HepG2 (cell line): ENCODE measurements at regions not wholly inside any gene's neighbourhood (a gene's known extent, or its start where the extent isn't known, plus 50 kb on each side); places are given as distances from the start of the nearest gene placed in this dataset.
A peak's percentile ranks its signal among the peaks of the same experiment; 100 is the strongest.

Source experiments
- ATAC-seq: fragments of 200-7000 bp; cut with Tn5 transposase; 3 replicates; pipeline ENCODE4 v1.9.1; 2020; ENCODE audit warnings: mild to moderate bottlenecking, moderate library complexity
- BruUV-seq: library from RNA; stranded (reverse); fragments of 400-500 nt; replicated peaks from 2 replicates; lab custom pipeline; 2021; lab: Mats Ljungman, UMichigan
- CTCF ChIA-PET: fragments of 300-600 bp; formaldehyde crosslinking; extraction: SDS; loops from one replicate; lab custom pipeline; 2021; ENCODE audit warnings: low total read pairs, inconsistent platforms, low intra/inter-chr PET ratio; lab: Yijun Ruan, JAX
- POLR2A ChIA-PET: fragments of 350-600 bp; sonication (Branson Sonifier 250); formaldehyde crosslinking; loops from one replicate; lab custom pipeline; 2020; ENCODE audit warnings: antibody characterized with exemption, inconsistent platforms; lab: Yijun Ruan, JAX
- DNase-seq: peaks from one replicate; pipeline ENCODE4 v3.0.0-alpha.2; 2015; ENCODE audit warnings: low spot score
- FAIRE-seq: peaks from 3 replicates; lab custom pipeline; 2011; peaks lifted over from hg19 to GRCh38; lab: Jason Lieb, UNC
- H2AFZ ChIP-seq: one replicate; pipeline ENCODE4 v1.6.1; 2011; ENCODE audit warnings: low read length, inconsistent platforms
- H3K27ac ChIP-seq: fragments of 300-600 bp; 3 replicates; pipeline ENCODE4 v1.8.0; 2011; ENCODE audit warnings: mixed run types, mild to moderate bottlenecking, mixed read lengths, low read length, inconsistent platforms; ENCODE audit not compliant: insufficient read depth; ENCODE audit errors: extremely low read length
- H3K27me3 ChIP-seq, 2 experiments: fragments of 200-600 bp in 1 of 2; 2 replicates in 1 of 2; 3 replicates in 1 of 2; pipeline versions ENCODE4 v1.6.0 to v1.8.0; 2011; ENCODE audit warnings: low read length in 2 of 2, mild to moderate bottlenecking in 2 of 2, moderate library complexity in 2 of 2, inconsistent platforms in 1 of 2; ENCODE audit not compliant: insufficient read depth in 2 of 2, control insufficient read depth in 1 of 2
- H3K36me3 ChIP-seq, 2 experiments: fragments of 200-600 bp in 1 of 2; replicated peaks in 1 of 2; 2 replicates in 1 of 2; 3 replicates in 1 of 2; pipeline versions ENCODE4 v1.5.1 to v1.8.0; 2011; ENCODE audit warnings: low read length in 2 of 2, inconsistent platforms in 1 of 2; ENCODE audit not compliant: insufficient read depth in 2 of 2, control insufficient read depth in 1 of 2
- H3K4me1 ChIP-seq: 2 replicates; pipeline ENCODE4 v1.5.1; 2012; ENCODE audit warnings: low read length, inconsistent platforms; ENCODE audit not compliant: insufficient read depth
- H3K4me2 ChIP-seq: 2 replicates; pipeline ENCODE4 v1.6.0; 2011; ENCODE audit warnings: low read depth, low read length, inconsistent platforms
- H3K4me3 ChIP-seq, 3 experiments: fragments of 200-600 bp in 1 of 3; sonication (generic), shearing (Covaris generic) in 1 of 3; replicated peaks in 1 of 3; 2 replicates each; pipeline ENCODE4 v1.5.1; 2011 to 2016; ENCODE audit warnings: low read length in 3 of 3, inconsistent platforms in 2 of 3, low read depth in 2 of 3, mild to moderate bottlenecking in 2 of 3, control low read depth in 1 of 3, mixed read lengths in 1 of 3; ENCODE audit not compliant: insufficient read depth in 1 of 3
- H3K79me2 ChIP-seq: one replicate; pipeline ENCODE4 v1.6.1; 2011; ENCODE audit warnings: low read length, inconsistent platforms; ENCODE audit not compliant: insufficient read depth
- H3K9ac ChIP-seq: 2 replicates; pipeline ENCODE4 v1.6.0; 2011; ENCODE audit warnings: mild to moderate bottlenecking, low read depth, low read length, inconsistent platforms; ENCODE audit not compliant: insufficient read depth
- H3K9me3 ChIP-seq: 2 replicates; pipeline ENCODE4 v1.5.1; 2012; ENCODE audit warnings: mild to moderate bottlenecking, low read length
- H4K20me1 ChIP-seq: 2 replicates; pipeline ENCODE4 v1.6.0; 2011; ENCODE audit warnings: inconsistent platforms, mild to moderate bottlenecking, low read length, moderate library complexity; ENCODE audit not compliant: insufficient read depth
- GTF2F1 ChIP-seq: fragments of 150-350 bp; IDR thresholded peaks from 2 replicates; pipeline ENCODE4 v1.6.1; 2014; ENCODE audit warnings: low read length
- HNF4G ChIP-seq, 2 experiments: sonication (generic) in 1 of 2; formaldehyde crosslinking in 1 of 2; IDR thresholded peaks; 2 replicates each; pipeline versions ENCODE4 v1.4.0 to v1.6.1; 2011 to 2020; ENCODE audit warnings: borderline replicate concordance in 2 of 2, low read depth in 2 of 2, mild to moderate bottlenecking in 2 of 2, low read length in 1 of 2, missing genetic modification reagents in 1 of 2, moderate library complexity in 1 of 2
- IKZF1 ChIP-seq: fragments of 450-650 bp; IDR thresholded peaks from 2 replicates; pipeline ENCODE4 v1.7.1; 2016
- SMAD9 ChIP-seq: sonication (generic); formaldehyde crosslinking; IDR thresholded peaks from 2 replicates; pipeline ENCODE4 v1.5.1; 2020; ENCODE audit warnings: mild to moderate bottlenecking, missing genetic modification reagents
- ZEB1 ChIP-seq: IDR thresholded peaks from 2 replicates; pipeline ENCODE4 v1.6.1; 2012; ENCODE audit warnings: mild to moderate bottlenecking, low read depth, inconsistent platforms; ENCODE audit not compliant: insufficient replicate concordance
- ZNF282 ChIP-seq: fragments of 450-650 bp; IDR thresholded peaks from 2 replicates; pipeline ENCODE4 v1.6.1; 2018; ENCODE audit not compliant: partially characterized antibody
- ZNF713 ChIP-seq: sonication (generic); formaldehyde crosslinking; IDR thresholded peaks from 2 replicates; pipeline ENCODE4 v1.4.0; 2020; ENCODE audit warnings: mild to moderate bottlenecking, missing genetic modification reagents
- WGBS: methylation state at CpG from one replicate; pipeline ENCODE4 v1.1.6; 2017; ENCODE audit warnings: low lambda C conversion rate; 5-methylcytosine and 5-hydroxymethylcytosine counted together
- in situ Hi-C: cut with HindIII; loops from 2 replicates; pipeline ENCODE4 v1.10.0; 2017; ENCODE audit warnings: low pct_unique_long_range_greater_than_20kb; ENCODE audit not compliant: extremely low pct_ligation_motif_present
- intact Hi-C: fragments of 100-400 bp; cut with micrococcal nuclease; formaldehyde crosslinking; loops from one replicate; pipeline ENCODE4 v1.10.0; 2022; ENCODE audit not compliant: unreplicated experiment
- TF ChIP-seq, protein P1 (sequence below): IDR thresholded peaks from 2 replicates; pipeline ENCODE4 v1.6.1; 2016; ENCODE audit warnings: mild to moderate bottlenecking
- TF ChIP-seq, protein P2 (sequence below): sonication (generic); formaldehyde crosslinking; IDR thresholded peaks from 2 replicates; pipeline ENCODE4 v1.4.0; 2020; ENCODE audit warnings: missing genetic modification reagents, borderline replicate concordance
- TF ChIP-seq, protein P3 (sequence below): IDR thresholded peaks from 2 replicates; pipeline ENCODE4 v1.4.0; 2020; ENCODE audit warnings: mild to moderate bottlenecking, missing genetic modification reagents
- TF ChIP-seq, protein P4 (sequence below): sonication (generic); formaldehyde crosslinking; IDR thresholded peaks from 2 replicates; pipeline ENCODE4 v1.4.0; 2020; ENCODE audit warnings: missing genetic modification reagents

DNA sequence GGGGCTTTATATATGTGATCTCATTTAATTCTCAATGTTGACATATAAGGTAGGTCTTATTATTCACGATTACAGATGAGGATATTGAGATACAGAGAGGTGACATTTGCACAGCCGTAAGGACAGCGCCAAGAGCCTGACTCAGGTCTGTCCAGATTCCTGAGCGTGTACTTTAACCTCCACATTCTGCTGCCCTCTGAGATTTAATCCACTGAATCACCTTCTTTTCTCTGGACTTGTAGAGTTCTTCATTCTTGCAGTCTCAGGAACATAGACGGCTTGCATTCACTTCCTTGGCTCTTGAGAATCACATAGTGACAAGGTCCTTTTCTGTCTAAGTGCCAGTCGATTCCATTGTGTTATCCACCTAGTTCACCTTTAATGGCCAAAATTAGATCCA is 141.0 kb upstream of the ARHGAP5 start:
- Histone ChIP-seq H3K36me3 (no peaks in the 10 kb centered on the region), H3K4me2 (no peak overlapping the region), H3K79me2 (no peaks in the 10 kb centered on the region), H3K27ac (no peak overlapping the region), H3K9ac (no peak overlapping the region), H3K4me3 (no peak overlapping the region), H3K9me3 (no peaks in the 10 kb centered on the region), H4K20me1 (no peaks in the 10 kb centered on the region), H2AFZ (no peak overlapping the region), H3K27me3 (no peaks in the 10 kb centered on the region), H3K4me1 (peaks cover 42% of the 10 kb centered on the region)
- ATAC-seq (peak; percentile 22), FAIRE-seq (no peak), DNase-seq (peak; percentile 52)
- in situ Hi-C loops (loop anchor here (10.0 kb wide), 1 partner anchor 619 kb away; no protein-coding TSS in a partner anchor), intact Hi-C loops (no loop called here)
- no TSS peak for BruUV-seq
- ChIA-PET CTCF (interaction anchor here (1.0 to 3.4 kb wide), 4 partner anchors 8 to 318 kb away, joined by 3 to 30 read pairs (median 14); no protein-coding TSS in a partner anchor), POLR2A (interaction anchor here (0.7 kb wide), 1 partner anchor 140 kb away, joined by 3 read pairs; the partner anchor contains the start of gene ARHGAP5)
- WGBS = 21% methylated on average over 6 of the region's 6 CpGs
- TF ChIP-seq ZNF713 (CRISPR knock-in tag) = no peak
- no peak for TF ChIP-seq GTF2F1
- no peak for TF ChIP-seq IKZF1
- no peak for TF ChIP-seq SMAD9 (CRISPR knock-in tag)
- TF ChIP-seq, protein P1, sequence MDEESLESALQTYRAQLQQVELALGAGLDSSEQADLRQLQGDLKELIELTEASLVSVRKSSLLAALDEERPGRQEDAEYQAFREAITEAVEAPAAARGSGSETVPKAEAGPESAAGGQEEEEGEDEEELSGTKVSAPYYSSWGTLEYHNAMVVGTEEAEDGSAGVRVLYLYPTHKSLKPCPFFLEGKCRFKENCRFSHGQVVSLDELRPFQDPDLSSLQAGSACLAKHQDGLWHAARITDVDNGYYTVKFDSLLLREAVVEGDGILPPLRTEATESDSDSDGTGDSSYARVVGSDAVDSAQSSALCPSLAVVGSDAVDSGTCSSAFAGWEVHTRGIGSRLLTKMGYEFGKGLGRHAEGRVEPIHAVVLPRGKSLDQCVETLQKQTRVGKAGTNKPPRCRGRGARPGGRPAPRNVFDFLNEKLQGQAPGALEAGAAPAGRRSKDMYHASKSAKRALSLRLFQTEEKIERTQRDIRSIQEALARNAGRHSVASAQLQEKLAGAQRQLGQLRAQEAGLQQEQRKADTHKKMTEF (CRISPR knock-in tag) = no peak
- TF ChIP-seq, protein P2, sequence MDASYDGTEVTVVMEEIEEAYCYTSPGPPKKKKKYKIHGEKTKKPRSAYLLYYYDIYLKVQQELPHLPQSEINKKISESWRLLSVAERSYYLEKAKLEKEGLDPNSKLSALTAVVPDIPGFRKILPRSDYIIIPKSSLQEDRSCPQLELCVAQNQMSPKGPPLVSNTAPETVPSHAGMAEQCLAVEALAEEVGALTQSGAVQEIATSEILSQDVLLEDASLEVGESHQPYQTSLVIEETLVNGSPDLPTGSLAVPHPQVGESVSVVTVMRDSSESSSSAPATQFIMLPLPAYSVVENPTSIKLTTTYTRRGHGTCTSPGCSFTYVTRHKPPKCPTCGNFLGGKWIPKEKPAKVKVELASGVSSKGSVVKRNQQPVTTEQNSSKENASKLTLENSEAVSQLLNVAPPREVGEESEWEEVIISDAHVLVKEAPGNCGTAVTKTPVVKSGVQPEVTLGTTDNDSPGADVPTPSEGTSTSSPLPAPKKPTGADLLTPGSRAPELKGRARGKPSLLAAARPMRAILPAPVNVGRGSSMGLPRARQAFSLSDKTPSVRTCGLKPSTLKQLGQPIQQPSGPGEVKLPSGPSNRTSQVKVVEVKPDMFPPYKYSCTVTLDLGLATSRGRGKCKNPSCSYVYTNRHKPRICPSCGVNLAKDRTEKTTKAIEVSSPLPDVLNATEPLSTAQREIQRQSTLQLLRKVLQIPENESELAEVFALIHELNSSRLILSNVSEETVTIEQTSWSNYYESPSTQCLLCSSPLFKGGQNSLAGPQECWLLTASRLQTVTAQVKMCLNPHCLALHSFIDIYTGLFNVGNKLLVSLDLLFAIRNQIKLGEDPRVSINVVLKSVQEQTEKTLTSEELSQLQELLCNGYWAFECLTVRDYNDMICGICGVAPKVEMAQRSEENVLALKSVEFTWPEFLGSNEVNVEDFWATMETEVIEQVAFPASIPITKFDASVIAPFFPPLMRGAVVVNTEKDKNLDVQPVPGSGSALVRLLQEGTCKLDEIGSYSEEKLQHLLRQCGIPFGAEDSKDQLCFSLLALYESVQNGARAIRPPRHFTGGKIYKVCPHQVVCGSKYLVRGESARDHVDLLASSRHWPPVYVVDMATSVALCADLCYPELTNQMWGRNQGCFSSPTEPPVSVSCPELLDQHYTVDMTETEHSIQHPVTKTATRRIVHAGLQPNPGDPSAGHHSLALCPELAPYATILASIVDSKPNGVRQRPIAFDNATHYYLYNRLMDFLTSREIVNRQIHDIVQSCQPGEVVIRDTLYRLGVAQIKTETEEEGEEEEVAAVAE (CRISPR knock-in tag) = no peak
- TF ChIP-seq, protein P3, sequence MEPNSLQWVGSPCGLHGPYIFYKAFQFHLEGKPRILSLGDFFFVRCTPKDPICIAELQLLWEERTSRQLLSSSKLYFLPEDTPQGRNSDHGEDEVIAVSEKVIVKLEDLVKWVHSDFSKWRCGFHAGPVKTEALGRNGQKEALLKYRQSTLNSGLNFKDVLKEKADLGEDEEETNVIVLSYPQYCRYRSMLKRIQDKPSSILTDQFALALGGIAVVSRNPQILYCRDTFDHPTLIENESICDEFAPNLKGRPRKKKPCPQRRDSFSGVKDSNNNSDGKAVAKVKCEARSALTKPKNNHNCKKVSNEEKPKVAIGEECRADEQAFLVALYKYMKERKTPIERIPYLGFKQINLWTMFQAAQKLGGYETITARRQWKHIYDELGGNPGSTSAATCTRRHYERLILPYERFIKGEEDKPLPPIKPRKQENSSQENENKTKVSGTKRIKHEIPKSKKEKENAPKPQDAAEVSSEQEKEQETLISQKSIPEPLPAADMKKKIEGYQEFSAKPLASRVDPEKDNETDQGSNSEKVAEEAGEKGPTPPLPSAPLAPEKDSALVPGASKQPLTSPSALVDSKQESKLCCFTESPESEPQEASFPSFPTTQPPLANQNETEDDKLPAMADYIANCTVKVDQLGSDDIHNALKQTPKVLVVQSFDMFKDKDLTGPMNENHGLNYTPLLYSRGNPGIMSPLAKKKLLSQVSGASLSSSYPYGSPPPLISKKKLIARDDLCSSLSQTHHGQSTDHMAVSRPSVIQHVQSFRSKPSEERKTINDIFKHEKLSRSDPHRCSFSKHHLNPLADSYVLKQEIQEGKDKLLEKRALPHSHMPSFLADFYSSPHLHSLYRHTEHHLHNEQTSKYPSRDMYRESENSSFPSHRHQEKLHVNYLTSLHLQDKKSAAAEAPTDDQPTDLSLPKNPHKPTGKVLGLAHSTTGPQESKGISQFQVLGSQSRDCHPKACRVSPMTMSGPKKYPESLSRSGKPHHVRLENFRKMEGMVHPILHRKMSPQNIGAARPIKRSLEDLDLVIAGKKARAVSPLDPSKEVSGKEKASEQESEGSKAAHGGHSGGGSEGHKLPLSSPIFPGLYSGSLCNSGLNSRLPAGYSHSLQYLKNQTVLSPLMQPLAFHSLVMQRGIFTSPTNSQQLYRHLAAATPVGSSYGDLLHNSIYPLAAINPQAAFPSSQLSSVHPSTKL = peak; percentile 58; the same call in 1 of the 2 replicates
- no peak for TF ChIP-seq ZNF282
- TF ChIP-seq HNF4G (IDR thresholded peaks at IDR 0.05; ENCODE audit: borderline replicate concordance, low read depth, low read length) = 0 out of 2 replicates have a peak, but pooled peaks have one; percentile 26
- no peak for TF ChIP-seq HNF4G (CRISPR knock-in tag; IDR thresholded peaks at IDR 0.05; ENCODE audit: borderline replicate concordance, low read depth)
- TF ChIP-seq, protein P4, sequence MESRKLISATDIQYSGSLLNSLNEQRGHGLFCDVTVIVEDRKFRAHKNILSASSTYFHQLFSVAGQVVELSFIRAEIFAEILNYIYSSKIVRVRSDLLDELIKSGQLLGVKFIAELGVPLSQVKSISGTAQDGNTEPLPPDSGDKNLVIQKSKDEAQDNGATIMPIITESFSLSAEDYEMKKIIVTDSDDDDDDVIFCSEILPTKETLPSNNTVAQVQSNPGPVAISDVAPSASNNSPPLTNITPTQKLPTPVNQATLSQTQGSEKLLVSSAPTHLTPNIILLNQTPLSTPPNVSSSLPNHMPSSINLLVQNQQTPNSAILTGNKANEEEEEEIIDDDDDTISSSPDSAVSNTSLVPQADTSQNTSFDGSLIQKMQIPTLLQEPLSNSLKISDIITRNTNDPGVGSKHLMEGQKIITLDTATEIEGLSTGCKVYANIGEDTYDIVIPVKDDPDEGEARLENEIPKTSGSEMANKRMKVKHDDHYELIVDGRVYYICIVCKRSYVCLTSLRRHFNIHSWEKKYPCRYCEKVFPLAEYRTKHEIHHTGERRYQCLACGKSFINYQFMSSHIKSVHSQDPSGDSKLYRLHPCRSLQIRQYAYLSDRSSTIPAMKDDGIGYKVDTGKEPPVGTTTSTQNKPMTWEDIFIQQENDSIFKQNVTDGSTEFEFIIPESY (CRISPR knock-in tag) = peak; percentile 89; the same call in 1 of the 2 replicates
- TF ChIP-seq ZEB1 = no peak
